NCI-H748 (cell line): ENCODE measurements at regions not wholly inside any gene's neighbourhood (a gene's known extent, or its start where the extent isn't known, plus 50 kb on each side); places are given as distances from the start of the nearest gene placed in this dataset.
"Not testable (repeated sequence)": the region's sequence is repeated elsewhere in the genome, so short reads cannot be mapped to it uniquely, and the experiment has no call there.

ENCODE experiments used
- DNase-seq: peaks from one replicate; lab custom pipeline; 2025; ENCODE audit not compliant: unreplicated experiment; lab: John Stamatoyannopoulos, UW

DNA sequence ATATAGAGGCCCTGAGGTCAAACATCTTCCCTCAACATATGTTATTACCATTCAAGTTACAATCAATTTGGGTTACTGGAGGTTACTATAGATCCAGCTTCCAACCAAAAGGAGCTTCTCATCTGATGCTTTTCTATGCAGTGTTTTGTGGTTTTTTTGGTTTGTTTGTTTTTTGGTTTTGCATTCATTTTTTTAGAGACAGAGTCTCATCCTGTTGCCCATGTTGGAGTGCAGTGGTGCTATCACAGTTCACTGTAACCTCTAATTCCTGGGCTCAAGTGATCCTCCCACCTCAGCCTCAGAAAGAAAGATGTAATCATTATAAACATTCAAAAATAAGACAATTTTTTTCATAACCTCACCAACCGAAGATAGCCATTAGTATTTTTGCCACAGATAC, 124.4 kb upstream of the JARID2 start:
- DNase-seq = no peak

DNA sequence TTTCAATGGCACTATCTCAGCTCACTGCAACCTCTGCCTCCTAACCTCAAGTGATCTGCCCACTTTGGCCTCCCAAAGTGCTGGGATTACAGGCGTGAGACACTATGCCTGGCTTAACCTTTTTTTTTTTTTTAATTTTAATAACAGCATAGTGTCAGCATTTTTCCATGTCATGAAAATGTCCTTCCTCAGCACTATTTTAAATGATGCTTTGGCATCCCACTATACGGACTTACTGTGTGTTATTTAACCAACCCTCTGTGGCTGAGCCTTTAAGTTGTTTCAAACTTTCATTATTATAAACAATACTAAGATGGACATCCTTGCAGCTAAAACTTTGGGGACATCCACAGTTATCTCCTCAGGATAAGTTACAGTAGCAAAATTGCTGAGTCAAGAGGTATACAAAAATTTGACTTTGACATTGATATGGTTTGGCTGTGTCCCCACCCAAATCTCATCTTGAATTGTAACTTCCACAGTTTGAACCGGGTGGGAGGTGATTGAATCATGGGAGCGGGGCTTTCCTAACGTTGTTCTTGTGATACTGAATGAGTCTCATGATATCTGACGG, 123.8 kb upstream of the JARID2 start:
- no peak for DNase-seq

DNA sequence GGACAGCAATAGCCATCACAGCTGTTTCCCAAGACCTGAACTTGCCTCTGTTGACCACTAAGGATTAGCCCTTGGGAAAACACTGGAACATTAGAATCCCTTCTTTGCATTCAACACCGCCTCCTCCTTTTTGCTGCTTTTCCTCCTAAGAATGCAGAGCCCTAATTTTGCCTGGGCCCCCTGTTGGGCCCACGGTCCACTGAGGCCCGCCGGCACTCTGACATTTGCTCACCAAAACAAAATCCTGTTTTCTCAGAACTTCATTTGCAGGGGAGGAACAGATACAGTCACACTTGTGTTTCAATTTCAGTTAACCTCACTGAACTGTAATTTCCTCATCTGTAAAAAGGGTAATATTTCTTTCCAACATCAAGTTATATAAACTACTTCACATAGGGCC, 116.0 kb upstream of the JARID2 start:
- no peak for DNase-seq

DNA sequence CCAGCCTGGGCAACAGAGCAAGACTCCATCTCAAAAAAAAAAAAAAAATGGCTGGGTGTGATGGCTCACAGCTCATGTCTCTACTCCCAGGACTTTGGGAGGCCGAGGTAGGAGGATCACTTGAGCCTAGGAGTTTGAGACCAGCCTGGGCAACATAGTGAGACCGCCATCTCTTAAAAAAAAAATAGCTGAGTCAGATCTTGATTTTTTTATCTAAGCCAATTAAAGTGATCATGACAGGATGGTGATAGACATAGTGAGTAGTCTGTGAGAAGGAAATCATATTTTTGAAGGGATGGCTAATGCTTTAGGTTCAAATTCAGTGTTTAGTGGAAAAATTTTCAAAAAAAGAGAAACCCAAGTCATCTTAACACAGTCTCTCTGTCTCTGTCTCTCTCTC, 114.6 kb upstream of the JARID2 start:
- DNase-seq = no peak

DNA sequence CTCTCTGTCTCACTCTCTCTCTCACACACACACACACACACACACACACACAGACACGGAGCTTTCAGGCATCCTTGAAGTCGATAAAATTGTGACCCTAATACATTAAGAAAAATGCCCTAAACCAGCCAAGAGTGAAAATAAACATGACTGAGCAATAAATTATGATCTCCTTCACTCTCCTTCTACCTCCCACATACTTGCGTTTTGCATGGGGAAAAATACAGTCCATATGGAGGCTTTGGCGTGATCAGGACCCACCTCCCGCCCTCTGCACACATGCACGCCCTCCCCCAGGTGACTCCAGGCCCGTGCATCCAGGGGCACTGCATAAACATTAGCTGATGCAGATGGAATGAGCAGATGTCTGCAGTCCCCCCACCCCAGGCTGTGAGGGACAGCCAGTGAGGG, 114.2 kb upstream of the JARID2 start:
- no peak for DNase-seq

DNA sequence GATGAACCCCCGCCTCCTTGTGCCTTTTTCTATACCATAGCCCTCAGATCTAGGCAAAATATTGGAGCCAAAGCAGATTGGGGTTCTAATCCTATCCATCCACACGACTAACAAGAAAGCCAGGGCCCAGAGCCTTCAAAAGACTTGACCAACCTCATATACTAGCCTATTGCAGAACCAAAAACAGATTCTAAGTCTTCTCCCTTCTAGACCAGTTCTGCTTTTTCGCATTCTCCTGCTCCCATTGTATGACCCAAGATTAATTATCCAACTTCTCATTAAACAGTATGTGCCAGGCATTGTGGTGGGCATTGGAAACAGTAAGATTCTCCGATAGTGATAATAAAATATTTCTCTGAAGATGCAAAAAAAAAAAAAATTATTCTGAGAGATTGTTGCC, 113.7 kb upstream of the JARID2 start:
- DNase-seq = no peak

DNA sequence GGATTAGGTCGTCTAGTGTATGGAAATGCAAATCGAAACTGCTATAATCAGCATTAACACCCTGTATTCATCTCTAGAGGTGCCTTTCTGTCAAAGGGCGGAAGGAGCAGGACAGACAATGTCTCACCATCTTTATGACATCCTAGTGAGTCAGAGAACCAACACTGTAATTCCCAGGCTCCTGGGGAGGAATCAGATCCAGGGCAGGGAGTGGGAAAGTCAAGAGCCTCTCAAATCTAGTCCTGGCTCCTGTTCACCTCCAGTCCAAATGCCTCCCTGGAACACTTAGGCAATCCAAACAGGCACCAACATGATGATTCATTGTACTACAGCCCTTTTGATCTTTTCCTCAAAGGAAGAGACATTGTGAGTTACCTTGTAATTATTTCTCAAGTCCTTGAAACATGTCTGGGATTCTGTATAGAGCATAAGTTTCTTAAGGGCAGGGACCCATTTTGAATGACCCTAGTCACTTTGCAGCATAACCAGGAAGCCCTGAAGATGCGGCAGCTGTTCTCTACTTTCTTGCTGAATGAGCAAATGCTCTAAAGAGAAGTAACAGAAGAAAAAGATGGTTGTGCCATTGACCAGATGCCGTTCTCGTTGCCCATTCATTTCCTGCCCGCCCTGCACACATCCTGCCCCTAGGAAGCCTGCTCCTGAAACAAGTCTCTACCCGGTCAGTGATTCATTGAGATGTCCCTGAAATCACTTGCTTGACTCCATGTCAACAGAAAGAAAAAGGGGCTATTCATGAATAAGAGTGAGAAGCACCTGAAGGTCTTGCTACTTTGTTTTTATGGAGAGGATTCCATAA, 112.8 kb upstream of the JARID2 start:
- no peak for DNase-seq

DNA sequence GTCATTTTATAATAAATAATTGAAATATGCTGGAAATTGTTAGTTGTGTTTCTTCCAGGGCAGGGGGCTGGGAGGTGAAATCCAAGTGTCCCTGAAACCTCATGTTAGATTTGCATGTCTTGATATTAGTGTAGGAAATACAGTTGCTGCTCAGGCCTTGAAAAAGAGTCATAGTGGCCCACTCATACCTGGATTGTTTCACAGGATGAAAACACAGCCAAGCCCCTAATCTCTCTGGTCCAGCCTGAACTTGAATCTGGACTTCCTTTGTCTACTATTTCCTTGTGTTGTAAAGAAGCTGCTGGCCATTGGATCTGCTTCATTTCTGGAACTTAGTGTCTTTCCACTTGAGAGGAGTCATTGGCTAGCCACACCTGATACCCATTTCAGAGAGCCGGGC, 108.8 kb upstream of the JARID2 start:
- DNase-seq = no peak

DNA sequence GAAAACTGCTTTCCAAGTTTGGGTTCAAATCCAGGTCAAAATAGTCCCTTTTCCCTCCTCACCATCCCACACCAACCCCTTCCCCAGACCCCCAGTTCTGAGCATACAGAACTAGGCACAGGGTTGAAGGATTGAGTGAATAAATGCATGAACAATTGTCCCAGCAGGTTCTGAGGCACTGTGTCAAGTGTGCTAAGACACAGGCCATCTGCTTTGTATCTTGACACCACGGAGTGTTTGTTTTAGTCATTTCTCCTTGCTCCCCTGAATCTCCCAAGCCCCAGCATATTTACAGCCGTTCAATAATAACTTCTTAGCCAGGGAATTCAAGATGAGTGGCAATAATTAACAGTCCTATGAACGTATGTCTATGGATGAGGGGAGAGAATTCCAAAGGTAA, 102.8 kb upstream of the JARID2 start:
- no peak for DNase-seq

DNA sequence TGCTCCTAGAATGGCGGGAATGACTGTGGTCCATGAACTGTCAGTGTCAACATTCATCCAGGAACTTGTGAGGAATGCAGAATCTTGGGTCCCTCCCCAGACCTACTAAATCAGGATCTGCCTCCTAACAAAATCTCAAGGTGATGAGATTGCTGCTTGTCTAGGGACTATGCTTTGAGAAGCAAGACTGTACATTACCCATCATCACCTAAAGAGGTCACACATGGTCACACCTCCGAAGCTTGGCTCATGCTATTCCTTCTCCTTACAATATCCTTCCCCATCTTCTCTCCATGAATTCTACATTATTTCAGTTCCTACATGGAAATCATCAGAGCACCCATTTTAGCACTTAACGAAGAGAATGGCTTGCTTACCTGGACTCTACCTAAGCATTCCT, 102.3 kb upstream of the JARID2 start:
- no peak for DNase-seq

DNA sequence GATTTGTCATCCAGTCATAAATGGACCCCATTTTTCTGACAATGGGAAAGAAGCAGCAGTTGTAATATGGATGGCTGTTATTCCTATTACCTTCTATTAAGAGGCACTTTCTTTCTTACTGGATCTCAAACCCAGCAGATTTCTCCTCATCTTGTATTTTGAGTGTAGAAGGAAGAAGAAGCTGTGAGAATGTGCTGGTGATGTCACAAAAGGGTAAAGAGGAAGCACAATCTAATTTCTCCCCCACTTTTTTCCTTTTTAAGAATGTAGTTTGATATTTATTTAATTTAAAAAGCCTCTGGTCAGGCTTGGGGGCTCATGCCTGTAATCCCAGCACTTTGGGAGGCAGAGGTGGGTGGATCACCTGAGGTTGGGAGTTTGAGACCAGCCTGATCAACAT, 100.0 kb upstream of the JARID2 start:
- DNase-seq = no peak

DNA sequence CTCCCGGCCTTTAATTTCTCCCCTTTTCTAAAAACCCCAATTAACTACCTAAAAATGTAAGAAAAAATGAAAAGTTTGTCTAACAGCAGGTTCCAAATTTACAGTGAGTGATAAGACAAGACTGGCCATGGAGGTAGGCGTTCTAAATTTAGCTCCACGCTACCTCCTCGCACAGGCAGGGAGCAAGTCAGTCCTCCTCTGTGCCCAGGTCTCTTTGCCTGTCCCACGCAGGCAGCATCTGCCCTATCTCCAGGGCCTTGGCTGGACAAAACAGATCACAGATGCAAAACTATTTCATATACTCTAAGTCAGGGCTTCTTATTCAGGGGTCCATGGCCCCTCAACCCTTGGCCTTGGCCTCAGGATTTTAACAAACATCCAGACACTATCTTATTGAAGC, 98.0 kb upstream of the JARID2 start:
- DNase-seq = no peak

DNA sequence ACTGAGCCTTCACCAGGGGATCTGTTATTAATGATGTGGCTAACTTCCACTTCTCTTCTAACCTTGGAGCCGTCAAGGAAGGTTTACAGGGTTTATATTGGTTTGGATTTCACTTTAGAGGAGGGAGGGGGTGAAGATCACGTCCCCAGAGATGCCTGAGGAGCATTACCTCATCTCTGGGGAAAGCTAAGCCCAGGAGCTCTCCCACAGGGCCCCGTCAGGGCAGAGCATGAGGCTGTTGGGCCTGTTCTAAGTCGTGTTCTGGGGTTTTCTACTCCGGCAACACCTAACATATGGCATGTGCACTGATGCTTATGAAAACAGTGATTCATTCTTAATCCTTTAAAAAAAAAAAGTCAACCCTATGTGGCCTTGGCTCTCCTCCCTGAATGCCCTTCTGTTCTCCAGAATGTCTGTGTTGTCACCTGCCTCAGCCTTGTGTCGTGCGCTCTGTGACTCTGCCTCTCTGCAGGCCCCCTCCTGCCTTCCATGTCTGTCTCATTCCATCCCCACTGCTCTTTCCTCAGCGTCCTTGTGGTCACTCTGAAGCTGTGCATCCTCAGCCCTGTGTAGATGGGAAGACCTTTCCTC, 97.4 kb upstream of the JARID2 start:
- no peak for DNase-seq

DNA sequence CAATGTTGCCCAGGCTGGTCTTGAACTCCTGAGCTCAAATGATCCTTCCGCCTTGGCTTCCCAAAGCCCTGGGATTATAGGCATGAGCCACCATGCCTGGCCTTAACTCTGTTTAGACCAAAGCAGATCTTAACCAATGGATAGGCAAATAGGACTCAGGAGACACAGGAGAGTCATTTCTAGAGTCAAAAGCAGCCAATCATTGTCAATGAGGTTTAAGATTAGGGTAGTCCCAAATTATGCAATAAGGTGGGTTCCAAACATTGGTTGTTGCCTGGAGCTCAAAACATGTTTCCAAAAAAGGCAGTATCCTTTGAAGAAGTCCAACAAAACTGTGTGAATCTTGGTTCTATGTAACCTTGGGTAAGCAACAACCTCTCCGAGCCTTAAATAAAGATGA, 95.7 kb upstream of the JARID2 start:
- DNase-seq = no peak

DNA sequence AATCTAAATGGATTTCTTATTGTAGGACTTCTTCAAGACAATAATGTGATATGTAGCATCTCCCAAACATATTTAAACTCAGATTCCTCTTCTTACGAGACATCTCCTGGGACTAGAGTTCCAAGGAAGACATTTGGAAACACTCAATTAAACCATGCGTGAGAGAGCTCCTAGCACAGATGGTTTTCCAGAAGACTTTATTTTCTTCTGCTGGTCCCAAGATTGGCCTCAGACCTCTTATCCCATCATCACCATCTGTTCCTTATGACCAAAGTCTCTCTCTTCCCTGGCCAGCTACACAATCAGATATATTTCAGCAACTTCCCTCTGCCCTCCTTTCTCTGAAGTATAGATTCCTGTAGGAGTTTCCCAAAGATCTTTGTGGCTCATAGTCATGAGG, 93.2 kb upstream of the JARID2 start:
- DNase-seq = no peak

DNA sequence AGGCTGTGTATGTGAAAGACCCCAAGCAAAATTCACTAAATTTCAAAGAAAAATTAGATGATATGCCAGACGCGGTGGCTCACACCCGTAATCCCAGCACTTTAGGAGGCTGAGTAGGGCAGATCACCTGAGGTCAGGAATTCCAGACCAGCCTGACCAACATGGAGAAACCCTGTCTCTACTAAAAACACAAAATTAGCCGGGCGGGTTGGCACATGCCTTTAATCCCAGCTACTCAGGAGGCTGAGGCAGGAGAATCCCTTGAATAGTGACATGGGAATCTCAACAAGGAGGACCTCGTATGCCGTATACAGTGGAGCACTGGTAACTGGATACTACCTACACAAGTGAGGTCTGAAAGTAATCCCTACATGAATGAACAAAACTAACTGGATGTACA, 92.7 kb upstream of the JARID2 start:
- no peak for DNase-seq

DNA sequence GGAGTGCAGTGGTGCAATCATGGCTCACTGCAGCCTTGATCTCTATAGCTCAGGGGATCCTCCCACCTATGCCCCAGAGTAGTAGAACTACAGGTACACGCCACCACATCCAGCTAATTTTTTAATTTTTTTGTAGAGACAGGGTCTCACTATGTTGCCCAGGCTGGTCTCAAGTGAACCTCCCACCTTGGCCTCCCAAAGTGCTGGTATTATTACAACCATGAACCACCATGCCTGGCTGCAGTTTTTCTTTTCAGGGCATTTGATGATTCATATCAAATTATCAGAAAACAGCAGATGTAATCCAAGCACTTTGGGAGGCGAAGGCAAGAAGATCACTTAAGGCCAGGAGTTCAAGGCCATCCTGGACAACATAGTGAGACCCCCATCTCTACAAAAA, 88.4 kb upstream of the JARID2 start:
- DNase-seq = no peak

DNA sequence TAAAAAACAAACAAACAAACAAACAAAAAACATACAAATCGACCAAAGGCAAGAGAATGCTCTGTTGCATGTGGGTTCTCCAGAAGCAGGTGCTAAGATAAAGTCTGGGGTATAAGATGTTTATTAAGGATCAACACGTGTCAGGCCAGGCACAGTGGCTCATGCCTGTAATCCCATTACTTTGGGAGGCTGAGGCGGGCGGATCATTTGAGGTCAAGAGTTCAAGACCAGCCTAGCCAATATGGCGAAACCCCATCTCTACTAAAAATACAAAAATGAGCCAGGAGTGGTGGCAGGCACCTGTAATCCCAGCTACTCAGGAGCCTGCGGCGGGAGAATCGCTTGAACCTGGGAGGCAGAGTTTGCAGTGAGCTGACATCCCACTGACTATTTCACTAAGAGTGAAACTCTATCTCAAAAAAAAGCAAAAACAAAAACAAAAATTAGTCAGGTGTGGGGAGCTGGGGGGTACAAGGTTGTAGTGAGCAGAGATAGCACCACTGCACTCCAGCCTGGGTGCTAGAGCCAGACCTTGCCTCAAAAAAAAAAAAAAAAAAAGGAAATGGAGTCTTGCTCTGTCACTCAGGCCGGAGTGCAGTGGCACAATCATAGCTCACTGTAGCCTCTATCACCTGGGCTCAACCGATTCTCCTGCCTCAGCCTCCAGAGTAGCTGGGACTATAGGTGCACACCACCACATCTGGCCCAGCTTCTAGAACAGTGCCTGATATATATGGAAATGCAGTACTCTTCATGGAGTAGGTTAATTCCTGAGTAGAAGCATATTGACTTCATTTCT, 86.8 kb upstream of the JARID2 start:
- no peak for DNase-seq

DNA sequence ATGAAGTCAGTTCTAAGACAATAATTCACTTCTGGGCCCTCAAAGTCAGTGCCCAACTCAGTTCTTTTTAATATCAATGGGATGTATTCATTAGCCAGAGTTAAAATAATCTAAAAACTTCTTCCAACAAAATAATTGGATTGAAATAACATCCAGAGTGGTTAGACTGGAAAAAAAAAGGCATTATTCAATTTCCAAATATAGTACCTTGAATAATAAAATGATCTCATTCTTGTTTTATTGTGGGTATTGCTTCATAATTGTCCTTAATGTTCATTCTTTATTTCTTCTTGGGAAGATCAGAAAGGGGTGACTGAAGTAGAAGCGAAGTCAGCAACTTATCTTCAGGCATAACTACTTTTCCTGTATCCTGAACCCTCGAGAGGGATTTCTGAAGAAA, 85.1 kb upstream of the JARID2 start:
- DNase-seq = no peak

DNA sequence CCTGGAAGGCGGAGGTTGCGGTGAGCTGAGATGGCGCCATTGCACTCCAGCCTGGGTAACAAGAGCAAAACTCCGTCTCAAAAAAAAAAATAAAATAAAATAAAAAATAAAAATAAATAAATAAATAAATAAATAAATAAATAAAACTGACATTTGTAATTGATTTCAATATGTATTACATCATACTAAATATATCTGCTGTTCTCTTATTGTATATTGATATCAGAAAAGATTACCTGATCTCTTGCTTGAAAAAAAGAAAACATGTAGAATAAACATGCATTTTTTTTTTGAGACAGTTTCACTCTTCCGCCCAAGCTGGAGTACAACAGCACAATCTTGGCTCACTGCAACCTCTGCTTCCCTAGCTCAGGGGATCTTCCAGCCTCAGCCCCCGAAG, 81.0 kb upstream of the JARID2 start:
- not testable (repeated sequence) for DNase-seq

DNA sequence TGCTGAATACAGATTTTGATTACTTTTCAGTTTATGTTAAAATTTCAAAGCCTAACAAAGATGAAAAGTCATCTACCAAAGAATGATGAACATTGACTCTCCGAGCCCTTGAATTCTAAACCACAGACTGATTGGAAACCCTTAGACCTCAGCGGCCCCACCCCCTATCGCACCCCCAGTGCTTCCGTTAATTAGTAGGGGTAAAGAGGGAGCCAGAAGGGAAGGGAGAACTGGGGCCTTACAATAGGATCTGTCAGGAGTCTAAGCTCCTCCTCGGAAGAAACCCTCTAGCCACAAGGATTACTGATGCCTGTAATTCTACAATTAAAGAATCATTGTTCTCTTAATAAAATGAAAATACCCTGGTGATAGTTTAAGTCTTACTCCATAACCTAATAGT, 79.7 kb upstream of the JARID2 start:
- DNase-seq = no peak

DNA sequence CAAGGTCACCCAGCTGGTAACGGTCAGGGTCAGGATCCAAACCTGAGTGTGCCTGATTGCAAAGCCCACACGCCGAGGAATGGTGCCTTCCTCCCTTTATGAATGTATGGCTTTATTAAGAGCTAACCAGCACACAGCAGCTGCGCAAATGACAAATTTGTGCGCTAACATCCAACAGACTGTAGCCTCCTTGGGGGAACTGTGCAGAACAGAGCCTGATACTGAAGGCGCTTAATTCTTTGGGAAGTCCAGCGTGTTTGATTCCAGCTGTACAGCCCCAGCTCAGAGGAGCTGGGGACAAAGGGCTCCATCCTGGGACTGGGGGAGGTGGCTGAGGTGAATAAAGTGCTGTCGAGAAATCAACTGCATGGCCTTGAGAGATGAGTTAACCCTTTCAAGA, 75.7 kb upstream of the JARID2 start:
- DNase-seq = peak; percentile 22
